ENCODE measurements at regions not wholly inside any gene's neighbourhood (a gene's known extent, or its start where the extent isn't known, plus 50 kb on each side); places are given as distances from the start of the nearest gene placed in this dataset.
"Not testable (repeated sequence)": the region's sequence is repeated elsewhere in the genome, so short reads cannot be mapped to it uniquely, and the experiment has no call there.

DNA sequence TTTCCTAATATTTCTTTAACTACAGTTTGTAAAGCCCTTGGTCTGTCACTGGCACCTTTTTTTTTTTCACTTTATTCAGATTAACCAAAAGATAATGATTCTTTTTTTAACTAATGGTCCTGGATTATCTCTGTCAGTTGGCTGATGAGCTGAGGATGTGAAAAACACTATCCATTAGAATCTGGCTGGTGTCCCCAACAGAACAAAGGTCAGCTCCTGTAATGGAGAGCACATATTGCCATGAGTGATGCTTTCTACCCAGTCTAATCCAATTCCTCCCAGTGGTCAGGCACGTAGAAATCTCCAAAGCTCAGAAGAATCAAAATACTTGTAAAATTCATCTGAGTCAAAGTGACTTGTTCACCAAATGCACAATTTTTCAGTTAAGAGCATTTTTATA lies 491.7 kb upstream of the PIK3R1 start:
- no peaks in the 10 kb centered on the region for H3K4me1 Mint-ChIP-seq
- ATAC-seq (replicated peaks), result no peak

GRCh38 chr5:67722582-67722981 lies 493.0 kb upstream of the PIK3R1 start:
- H3K27ac Mint-ChIP-seq; H3K4me3 Mint-ChIP-seq; ATAC-seq (replicated peaks); H3K27me3 Mint-ChIP-seq; H3K9me3 Mint-ChIP-seq; H3K4me1 Mint-ChIP-seq; H3K36me3 Mint-ChIP-seq (ENCODE audit: low read depth): not testable (repeated sequence)

More for the DNA sequence above, 491.7 kb upstream of the PIK3R1 start:
- H3K27me3 Mint-ChIP-seq, result peaks cover 6% of the 10 kb centered on the region
- H3K9me3 Mint-ChIP-seq, result no peaks in the 10 kb centered on the region
- H3K36me3 Mint-ChIP-seq (ENCODE audit: low read depth), result no peaks in the 10 kb centered on the region
- H3K4me3 Mint-ChIP-seq, result no peak overlapping the region
- H3K27ac Mint-ChIP-seq, result no peak overlapping the region

DNA sequence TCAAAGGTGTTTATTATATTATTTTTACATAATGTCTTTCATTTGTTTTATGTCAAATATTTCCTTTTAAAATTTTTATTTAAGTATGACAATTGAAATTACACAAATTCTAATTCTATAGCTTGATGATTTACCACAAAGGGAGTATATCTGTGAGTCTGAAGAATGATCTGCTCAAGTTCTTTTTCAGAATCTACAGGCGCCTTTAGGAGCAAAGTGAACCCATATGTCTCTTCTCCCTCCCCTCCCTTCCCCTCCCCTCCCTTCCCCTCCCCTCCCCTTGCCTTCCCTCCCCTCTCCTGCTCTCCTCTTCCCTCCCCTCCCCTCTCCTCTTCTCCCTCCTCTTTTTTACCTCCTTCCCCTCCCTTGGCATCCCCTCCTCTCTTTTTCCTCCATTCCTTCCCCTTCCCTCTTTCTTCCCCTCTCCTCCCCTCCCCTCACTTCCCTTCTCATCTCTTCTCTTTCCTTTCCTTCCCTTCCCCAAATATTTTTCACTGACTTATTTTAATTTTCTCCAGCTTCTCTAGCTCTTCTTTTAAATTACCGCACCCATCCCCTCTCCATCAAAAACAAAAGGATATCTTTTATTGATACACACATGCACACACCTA lies 495.3 kb upstream of the PIK3R1 start:
- H3K27ac Mint-ChIP-seq, result no peak overlapping the region
- H3K4me3 Mint-ChIP-seq, result no peak overlapping the region
- H3K9me3 Mint-ChIP-seq, result no peaks in the 10 kb centered on the region
- H3K4me1 Mint-ChIP-seq, result no peaks in the 10 kb centered on the region
- ATAC-seq (replicated peaks), result no peak
- H3K27me3 Mint-ChIP-seq, result no peaks in the 10 kb centered on the region
- H3K36me3 Mint-ChIP-seq (ENCODE audit: low read depth), result no peaks in the 10 kb centered on the region

GRCh38 chr5:67702008-67702407 lies 505.4 kb upstream of the CD180 start:
- Mint-ChIP-seq H3K4me1 (no peaks in the 10 kb centered on the region), H3K27ac (no peak overlapping the region), H3K36me3 (ENCODE audit: low read depth) (no peaks in the 10 kb centered on the region), H3K4me3 (no peak overlapping the region), H3K27me3 (peaks cover 28% of the 10 kb centered on the region), H3K9me3 (peaks cover 15% of the 10 kb centered on the region)
- ATAC-seq (replicated peaks), result no peak

DNA sequence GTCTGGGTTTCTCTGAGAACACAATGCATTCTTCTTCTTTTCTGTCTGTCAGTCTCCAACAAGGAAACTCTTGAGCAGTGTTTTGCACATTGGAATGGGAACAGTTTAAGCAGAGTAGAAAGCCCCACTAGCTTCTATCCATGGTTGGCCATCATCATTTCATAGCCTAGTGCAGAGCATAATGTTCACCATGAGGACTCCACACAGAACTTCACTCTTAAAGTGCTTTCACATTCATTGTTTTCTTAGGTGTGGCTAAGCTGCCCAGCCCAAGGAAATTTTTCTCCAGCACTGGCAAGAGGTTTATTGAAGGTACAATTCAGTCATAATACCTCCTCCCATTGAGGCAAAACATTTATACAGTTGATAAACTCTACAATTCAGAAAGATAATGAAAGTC lies 503.0 kb upstream of the CD180 start:
- H3K9me3 Mint-ChIP-seq, result peaks cover 11% of the 10 kb centered on the region
- no peaks in the 10 kb centered on the region for H3K36me3 Mint-ChIP-seq (ENCODE audit: low read depth)

DNA sequence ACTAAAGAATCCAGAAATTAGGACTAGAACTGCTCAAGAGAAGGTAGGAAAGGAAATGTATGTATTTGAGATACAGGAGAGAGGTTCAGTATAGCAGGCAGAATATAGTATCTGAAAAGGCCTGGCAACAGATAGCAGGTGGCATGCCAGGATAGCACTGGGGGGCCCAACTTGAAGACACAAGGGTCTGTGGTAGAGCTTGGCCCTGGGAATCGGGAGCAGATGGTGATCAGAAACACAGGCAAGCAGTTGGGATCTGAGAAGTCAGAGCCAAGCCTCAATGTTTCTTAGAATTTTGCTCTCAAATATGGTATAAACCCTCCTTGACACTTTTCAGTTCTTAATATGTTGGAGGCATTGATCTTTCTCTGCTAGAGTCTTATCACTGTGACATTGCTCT lies 499.8 kb upstream of the CD180 start:
- peaks cover 10% of the 10 kb centered on the region for H3K27me3 Mint-ChIP-seq
- no peaks in the 10 kb centered on the region for H3K4me1 Mint-ChIP-seq

More for the DNA sequence above, 503.0 kb upstream of the CD180 start:
- no peaks in the 10 kb centered on the region for H3K4me1 Mint-ChIP-seq
- ATAC-seq (replicated peaks), result no peak
- no peak overlapping the region for H3K27ac Mint-ChIP-seq
- peaks cover 21% of the 10 kb centered on the region for H3K27me3 Mint-ChIP-seq
- H3K4me3 Mint-ChIP-seq, result no peak overlapping the region

GRCh38 chr5:67695369-67695768 lies 498.8 kb upstream of the CD180 start:
- H3K4me1 Mint-ChIP-seq, result no peaks in the 10 kb centered on the region
- no peaks in the 10 kb centered on the region for H3K36me3 Mint-ChIP-seq (ENCODE audit: low read depth)
- no peaks in the 10 kb centered on the region for H3K9me3 Mint-ChIP-seq
- no peak overlapping the region for H3K27ac Mint-ChIP-seq
- no peak overlapping the region for H3K4me3 Mint-ChIP-seq
- ATAC-seq (replicated peaks), result no peak
- H3K27me3 Mint-ChIP-seq, result peaks cover 8% of the 10 kb centered on the region

More for the DNA sequence above, 499.8 kb upstream of the CD180 start:
- no peak for ATAC-seq (replicated peaks)
- Mint-ChIP-seq H3K27ac (no peak overlapping the region), H3K4me3 (no peak overlapping the region), H3K36me3 (ENCODE audit: low read depth) (no peaks in the 10 kb centered on the region), H3K9me3 (no peaks in the 10 kb centered on the region)

GRCh38 chr5:67694810-67695191 lies 498.2 kb upstream of the CD180 start:
- Mint-ChIP-seq H3K27me3 (peaks cover 6% of the 10 kb centered on the region), H3K36me3 (ENCODE audit: low read depth) (no peaks in the 10 kb centered on the region), H3K4me1 (no peaks in the 10 kb centered on the region), H3K9me3 (no peaks in the 10 kb centered on the region), H3K27ac (no peak overlapping the region), H3K4me3 (no peak overlapping the region)
- no peak for ATAC-seq (replicated peaks)

DNA sequence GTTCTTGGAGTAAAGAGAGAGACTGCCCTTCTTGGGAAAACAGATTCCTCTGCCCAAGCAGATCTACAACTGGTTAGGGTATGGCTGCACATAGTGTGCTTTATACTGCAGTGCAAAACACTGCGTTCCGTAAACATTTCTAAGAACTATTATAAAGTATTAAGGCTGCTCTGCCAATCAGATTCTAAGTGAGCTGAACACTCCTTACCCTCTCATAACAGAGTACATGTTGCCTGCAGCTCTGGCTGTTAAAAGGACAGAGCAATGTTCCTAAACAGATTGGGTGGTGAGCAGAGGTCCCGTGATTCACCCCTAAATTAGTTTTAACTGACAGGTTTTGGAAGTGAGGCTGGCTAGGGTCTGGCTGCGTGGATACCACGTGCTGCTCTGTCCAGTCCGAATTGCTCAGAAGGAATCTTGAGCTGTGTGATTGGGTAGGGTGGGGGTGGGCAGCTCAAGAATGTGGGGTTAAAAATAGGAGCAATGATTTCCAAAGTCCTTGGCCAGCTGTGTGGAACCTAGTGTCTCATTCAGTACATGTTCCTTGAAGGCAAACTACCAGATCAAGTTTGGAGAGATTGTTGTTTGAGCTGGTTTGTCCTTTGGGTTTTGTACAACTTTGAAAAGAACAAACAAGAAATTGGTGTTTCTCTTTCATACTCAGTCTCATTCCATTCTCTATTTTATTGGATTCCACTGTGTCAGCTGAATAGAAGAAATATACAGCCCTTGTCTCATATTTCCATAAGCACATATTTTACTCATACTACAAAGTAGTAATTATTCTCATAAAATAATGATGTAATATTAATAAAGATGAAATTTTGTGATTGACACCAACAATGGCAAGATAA lies 497.6 kb upstream of the CD180 start:
- no peaks in the 10 kb centered on the region for H3K36me3 Mint-ChIP-seq (ENCODE audit: low read depth)
- no peaks in the 10 kb centered on the region for H3K9me3 Mint-ChIP-seq
- no peak overlapping the region for H3K4me3 Mint-ChIP-seq
- no peak overlapping the region for H3K27ac Mint-ChIP-seq
- no peaks in the 10 kb centered on the region for H3K4me1 Mint-ChIP-seq
- peaks cover 6% of the 10 kb centered on the region for H3K27me3 Mint-ChIP-seq
- ATAC-seq (replicated peaks), result no peak

- Mint-ChIP-seq H3K36me3 (ENCODE audit: low read depth) (no peaks in the 10 kb centered on the region), H3K4me3 (no peak overlapping the region), H3K27me3 (peaks cover 17% of the 10 kb centered on the region), H3K4me1 (no peaks in the 10 kb centered on the region), H3K9me3 (no peaks in the 10 kb centered on the region), H3K27ac (no peak overlapping the region)
- ATAC-seq (replicated peaks), result no peak
Observed at GRCh38 chr5:67686746-67687145, 490.1 kb upstream of the CD180 start.

DNA sequence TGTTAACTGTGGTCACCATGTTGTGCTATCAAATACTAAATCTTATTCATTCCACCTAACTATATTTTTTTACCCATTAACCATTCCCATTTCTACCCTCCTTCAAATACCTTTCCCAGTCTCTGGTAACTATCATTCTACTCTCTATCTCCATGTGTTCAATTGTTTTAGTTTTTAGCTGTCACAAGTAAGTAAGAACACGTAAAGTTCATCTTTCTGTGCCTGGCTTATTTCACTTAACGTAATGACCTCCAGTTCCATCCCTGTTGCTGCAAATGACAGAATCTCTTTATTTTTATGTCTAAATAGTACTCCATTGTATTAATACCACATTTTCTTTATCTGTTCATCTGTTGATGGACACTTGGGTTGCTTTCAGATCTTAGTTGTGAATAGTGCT lies 485.1 kb upstream of the CD180 start:
- no peak for ATAC-seq (replicated peaks)
- Mint-ChIP-seq H3K27me3 (peaks cover 25% of the 10 kb centered on the region), H3K9me3 (no peaks in the 10 kb centered on the region), H3K36me3 (ENCODE audit: low read depth) (no peaks in the 10 kb centered on the region), H3K27ac (no peak overlapping the region), H3K4me1 (no peaks in the 10 kb centered on the region), H3K4me3 (no peak overlapping the region)

DNA sequence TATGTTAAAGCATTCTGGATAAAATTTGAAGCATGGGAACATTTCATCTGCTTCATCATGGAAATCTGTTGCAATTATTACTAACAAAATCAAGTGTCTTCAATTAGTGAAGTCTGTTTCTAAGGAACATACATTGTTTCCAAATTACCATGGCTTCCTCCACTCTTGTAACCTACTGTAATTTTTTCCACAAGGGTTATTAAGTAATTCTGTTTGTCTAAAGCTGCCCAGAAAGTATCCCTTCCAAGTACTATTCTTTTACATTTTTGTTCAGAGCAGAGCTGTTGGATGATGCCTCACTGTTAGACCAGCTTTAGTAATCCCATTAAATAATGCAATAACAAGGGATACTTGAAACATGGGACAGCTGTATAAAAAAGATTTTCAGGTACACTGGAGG lies 483.5 kb upstream of the CD180 start:
- Mint-ChIP-seq H3K27ac (no peak overlapping the region), H3K4me1 (no peaks in the 10 kb centered on the region), H3K9me3 (no peaks in the 10 kb centered on the region), H3K36me3 (ENCODE audit: low read depth) (no peaks in the 10 kb centered on the region), H3K27me3 (peaks cover 18% of the 10 kb centered on the region), H3K4me3 (no peak overlapping the region)
- ATAC-seq (replicated peaks), result no peak

- Mint-ChIP-seq H3K4me3 (no peak overlapping the region), H3K27me3 (peaks cover 16% of the 10 kb centered on the region), H3K9me3 (no peaks in the 10 kb centered on the region), H3K27ac (no peak overlapping the region), H3K4me1 (no peaks in the 10 kb centered on the region), H3K36me3 (ENCODE audit: low read depth) (no peaks in the 10 kb centered on the region)
- no peak for ATAC-seq (replicated peaks)
Observed at GRCh38 chr5:67679184-67679841, 482.7 kb upstream of the CD180 start.

- H3K9me3 Mint-ChIP-seq, result no peaks in the 10 kb centered on the region
- no peak for ATAC-seq (replicated peaks)
- H3K4me3 Mint-ChIP-seq, result no peak overlapping the region
- no peaks in the 10 kb centered on the region for H3K36me3 Mint-ChIP-seq (ENCODE audit: low read depth)
- no peak overlapping the region for H3K27ac Mint-ChIP-seq
- H3K27me3 Mint-ChIP-seq, result peaks cover 14% of the 10 kb centered on the region
- H3K4me1 Mint-ChIP-seq, result no peaks in the 10 kb centered on the region
Observed at GRCh38 chr5:67678594-67678993, 482.0 kb upstream of the CD180 start.

GRCh38 chr5:67677422-67677970 lies 480.9 kb upstream of the CD180 start:
- Mint-ChIP-seq H3K27ac (no peak overlapping the region), H3K36me3 (ENCODE audit: low read depth) (no peaks in the 10 kb centered on the region), H3K4me1 (no peaks in the 10 kb centered on the region), H3K27me3 (peaks cover 13% of the 10 kb centered on the region), H3K9me3 (no peaks in the 10 kb centered on the region), H3K4me3 (no peak overlapping the region)
- ATAC-seq (replicated peaks), result no peak

Measured in activated T-helper 17 cell treated with anti-CD3 and anti-CD28 coated beads, Interleukin-2, amount 50 U/mL, for 72 hours (primary cell).